Endothelial cell of umbilical vein (primary cell): ENCODE measurements at regions not wholly inside any gene's neighbourhood (a gene's known extent, or its start where the extent isn't known, plus 50 kb on each side); places are given as distances from the start of the nearest gene placed in this dataset.

Source experiments
- CTCF ChIP-seq, 2 donors: IDR thresholded peaks; 1 replicate in 1 of 2; 2 replicates in 1 of 2; pipeline ENCODE4 v1.5.1; 2011; ENCODE audit warnings: low read length in 2 of 2, mild to moderate bottlenecking in 2 of 2, moderate library complexity in 2 of 2, control low read depth in 1 of 2, inconsistent platforms in 1 of 2, low read depth in 1 of 2; ENCODE audit not compliant: insufficient read depth in 1 of 2; ENCODE audit errors: extremely low read depth in 1 of 2
- EZH2 ChIP-seq: IDR thresholded peaks from 2 replicates; pipeline ENCODE4 v1.6.1; 2012; ENCODE audit warnings: borderline replicate concordance, low read depth, mild to moderate bottlenecking, moderate library complexity, low read length, inconsistent platforms; ENCODE audit not compliant: severe bottlenecking
- GATA2 ChIP-seq: IDR thresholded peaks from 2 replicates; pipeline ENCODE4 v1.7.0; 2011; ENCODE audit warnings: low read depth, mild to moderate bottlenecking, moderate library complexity, mixed read lengths, low read length; ENCODE audit not compliant: insufficient read length, insufficient read depth
- MYC ChIP-seq: IDR thresholded peaks from one replicate; pipeline ENCODE4 v1.6.1; 2011; ENCODE audit warnings: mild to moderate bottlenecking, low read depth, low read length
- POLR2A ChIP-seq: IDR thresholded peaks from 2 replicates; pipeline ENCODE4 v1.6.1; 2012; ENCODE audit warnings: low read depth, mild to moderate bottlenecking, control low read depth, low read length
- POLR2AphosphoS5 ChIP-seq: IDR thresholded peaks from 2 replicates; pipeline ENCODE4 v1.6.1; 2012; ENCODE audit warnings: low read depth, mild to moderate bottlenecking, control low read depth, low read length, moderate library complexity; ENCODE audit not compliant: insufficient read depth
- TF ChIP-seq, protein P1 (sequence below): IDR thresholded peaks from 2 replicates; pipeline ENCODE4 v1.6.1; 2011; ENCODE audit not compliant: insufficient read depth, insufficient read length

GRCh38 chr2:8251856-8252255 lies 430.0 kb upstream of the ID2 start:
- TF ChIP-seq POLR2A (no peak), CTCF (IDR thresholded peaks at IDR 0.05; ENCODE audit: extremely low read depth in 1 of 2, insufficient read depth in 1 of 2, low read depth in 1 of 2, low read length in 2 of 2) (no peak), EZH2 (no peak), POLR2AphosphoS5 (no peak), GATA2 (no peak), MYC (no peak)
- TF ChIP-seq, protein P1, sequence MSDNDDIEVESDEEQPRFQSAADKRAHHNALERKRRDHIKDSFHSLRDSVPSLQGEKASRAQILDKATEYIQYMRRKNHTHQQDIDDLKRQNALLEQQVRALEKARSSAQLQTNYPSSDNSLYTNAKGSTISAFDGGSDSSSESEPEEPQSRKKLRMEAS: no peak
